ENCODE measurements at regions not wholly inside any gene's neighbourhood (a gene's known extent, or its start where the extent isn't known, plus 50 kb on each side); places are given as distances from the start of the nearest gene placed in this dataset.
A peak's percentile ranks its signal among the peaks of the same experiment; 100 is the strongest.

GRCh38 chr12:4137015-4137414 is 136.5 kb upstream of the CCND2 start:
- no peak for DNase-seq (ENCODE audit: low read depth in 4 of 4, low spot score in 3 of 4)

- peak in 1 of 4 donors; percentile 52 for DNase-seq (ENCODE audit: low read depth in 4 of 4, low spot score in 3 of 4)
Observed at GRCh38 chr12:4135919-4136605, 137.5 kb upstream of the CCND2 start.

- no peak for DNase-seq (ENCODE audit: low read depth in 4 of 4, low spot score in 3 of 4)
Observed at GRCh38 chr12:4134448-4135263, 138.9 kb upstream of the CCND2 start.

DNA sequence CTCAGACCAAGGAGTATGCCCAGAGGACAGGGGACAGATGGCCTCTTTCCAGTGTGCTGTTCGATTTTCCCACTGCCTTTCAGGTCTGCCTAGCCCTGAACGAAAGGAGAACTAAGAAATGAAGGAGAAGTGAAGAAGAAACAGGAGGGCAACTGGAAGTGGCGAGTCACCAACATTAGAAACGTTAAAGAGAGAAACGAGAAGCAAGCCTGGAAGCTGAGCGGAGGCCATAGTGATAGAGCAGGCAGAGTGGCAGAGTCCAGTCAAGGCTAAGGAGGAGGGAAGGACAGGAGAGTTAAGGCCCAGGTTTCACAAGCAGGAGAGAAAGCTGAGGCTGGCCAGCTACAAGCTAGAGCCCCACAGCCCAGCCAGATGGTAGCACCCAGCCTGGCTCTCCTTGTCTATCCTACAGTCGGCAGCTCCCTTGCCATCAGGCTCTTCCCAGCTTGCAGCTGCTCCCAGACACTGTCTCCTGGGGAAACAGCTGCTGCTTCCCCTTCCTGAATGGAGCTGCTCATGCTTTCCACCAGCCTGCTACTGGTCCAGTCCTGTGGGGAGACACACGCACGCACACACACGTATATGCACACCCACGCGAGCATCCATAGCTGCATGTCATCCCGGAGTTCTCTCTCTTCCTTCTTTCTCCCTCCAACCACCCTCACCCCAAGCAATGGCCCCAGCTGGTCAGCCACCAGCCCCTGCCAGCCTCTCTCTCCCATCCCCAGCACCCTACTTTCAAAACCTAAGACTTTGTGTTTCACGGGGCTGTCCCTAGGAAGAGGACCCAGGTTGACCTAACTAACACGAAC is 139.7 kb upstream of the CCND2 start:
- no peak for DNase-seq (ENCODE audit: low read depth in 4 of 4, low spot score in 3 of 4)

DNA sequence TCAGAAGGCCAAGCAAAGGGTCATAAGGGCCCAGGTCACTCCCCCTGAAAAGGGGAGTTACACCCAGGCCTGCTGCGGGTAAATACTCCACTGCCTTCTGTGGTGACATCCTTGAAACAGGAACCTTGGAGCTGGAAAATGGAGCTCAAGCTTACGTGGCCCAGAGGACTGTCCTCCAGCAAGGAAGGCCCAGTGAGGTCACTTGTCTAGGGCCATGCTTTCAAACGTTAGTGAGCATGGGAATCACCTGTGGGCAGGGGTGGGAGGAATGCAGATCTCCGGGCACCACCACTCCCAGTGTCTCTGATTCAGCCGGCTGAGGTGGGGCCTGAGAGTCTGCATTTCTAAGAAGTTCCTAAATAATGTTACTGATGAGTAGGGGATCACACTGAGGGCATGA is 140.5 kb upstream of the CCND2 start:
- no peak for DNase-seq (ENCODE audit: low read depth in 4 of 4, low spot score in 3 of 4)

- no peak for DNase-seq (ENCODE audit: low read depth in 4 of 4, low spot score in 3 of 4)
Observed at GRCh38 chr12:4121506-4122020, 152.0 kb upstream of the CCND2 start.

DNA sequence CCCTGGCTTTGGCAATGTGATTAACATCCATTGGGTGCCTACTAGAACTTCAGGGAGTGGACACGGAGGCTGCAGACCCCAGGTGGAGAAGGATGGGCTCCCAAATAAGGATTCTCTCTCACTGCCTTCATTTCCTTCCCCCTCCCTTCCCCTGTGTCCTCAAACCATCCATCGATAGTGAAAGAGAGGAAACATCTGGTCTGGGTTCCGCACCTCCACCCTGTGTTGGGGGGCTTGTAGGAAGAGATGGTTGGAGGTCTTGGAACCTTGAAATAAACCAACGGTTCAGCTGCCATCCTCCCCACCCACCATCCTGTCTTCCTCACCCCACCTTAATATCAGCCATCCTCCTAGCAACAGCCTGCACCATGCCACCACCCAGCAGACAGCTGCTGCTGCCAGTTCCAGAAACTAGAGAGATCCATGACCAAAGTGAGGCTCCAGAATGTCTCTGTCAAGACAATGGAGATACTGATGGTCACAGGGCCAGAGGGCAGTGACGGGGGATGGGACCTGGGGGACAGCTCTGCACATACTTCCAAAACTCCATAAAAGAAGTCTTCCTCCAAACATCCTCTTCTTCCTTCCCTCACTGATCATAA is 153.1 kb upstream of the CCND2 start:
- DNase-seq (ENCODE audit: low read depth in 4 of 4, low spot score in 3 of 4): no peak

GRCh38 chr12:4119157-4119761 is 154.3 kb upstream of the CCND2 start:
- no peak for DNase-seq (ENCODE audit: low read depth in 4 of 4, low spot score in 3 of 4)

- no peak for DNase-seq (ENCODE audit: low read depth in 4 of 4, low spot score in 3 of 4)
Observed at GRCh38 chr12:4118601-4119156, 154.9 kb upstream of the CCND2 start.

DNA sequence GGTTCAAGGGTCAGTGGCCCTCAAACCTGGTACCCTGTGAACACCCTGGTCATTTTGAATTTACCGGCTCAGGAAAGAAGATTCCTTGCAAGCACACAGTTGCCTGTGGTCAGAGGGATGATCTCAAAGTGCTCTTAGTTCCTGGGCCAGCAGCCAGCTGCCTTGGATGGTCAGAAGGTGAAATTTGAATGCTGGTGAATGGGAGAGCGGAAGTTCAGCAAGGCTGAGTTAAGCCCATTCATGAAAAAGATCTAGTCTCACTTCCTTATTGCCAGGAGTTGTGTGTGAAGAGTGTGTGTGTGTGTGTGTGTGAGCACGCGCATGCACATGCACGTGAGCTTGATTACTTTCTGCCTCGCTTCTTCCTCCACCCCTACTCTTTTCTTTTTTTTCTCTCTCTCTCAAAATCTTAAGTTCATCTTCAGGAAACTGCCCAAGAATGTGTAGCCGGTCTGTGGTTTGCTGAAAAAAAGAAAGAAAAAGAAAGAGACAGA is 155.5 kb upstream of the CCND2 start:
- DNase-seq (ENCODE audit: low read depth in 4 of 4, low spot score in 3 of 4): no peak

- DNase-seq (ENCODE audit: low read depth in 4 of 4, low spot score in 3 of 4): no peak
Observed at GRCh38 chr12:4117386-4118016, 156.1 kb upstream of the CCND2 start.

DNA sequence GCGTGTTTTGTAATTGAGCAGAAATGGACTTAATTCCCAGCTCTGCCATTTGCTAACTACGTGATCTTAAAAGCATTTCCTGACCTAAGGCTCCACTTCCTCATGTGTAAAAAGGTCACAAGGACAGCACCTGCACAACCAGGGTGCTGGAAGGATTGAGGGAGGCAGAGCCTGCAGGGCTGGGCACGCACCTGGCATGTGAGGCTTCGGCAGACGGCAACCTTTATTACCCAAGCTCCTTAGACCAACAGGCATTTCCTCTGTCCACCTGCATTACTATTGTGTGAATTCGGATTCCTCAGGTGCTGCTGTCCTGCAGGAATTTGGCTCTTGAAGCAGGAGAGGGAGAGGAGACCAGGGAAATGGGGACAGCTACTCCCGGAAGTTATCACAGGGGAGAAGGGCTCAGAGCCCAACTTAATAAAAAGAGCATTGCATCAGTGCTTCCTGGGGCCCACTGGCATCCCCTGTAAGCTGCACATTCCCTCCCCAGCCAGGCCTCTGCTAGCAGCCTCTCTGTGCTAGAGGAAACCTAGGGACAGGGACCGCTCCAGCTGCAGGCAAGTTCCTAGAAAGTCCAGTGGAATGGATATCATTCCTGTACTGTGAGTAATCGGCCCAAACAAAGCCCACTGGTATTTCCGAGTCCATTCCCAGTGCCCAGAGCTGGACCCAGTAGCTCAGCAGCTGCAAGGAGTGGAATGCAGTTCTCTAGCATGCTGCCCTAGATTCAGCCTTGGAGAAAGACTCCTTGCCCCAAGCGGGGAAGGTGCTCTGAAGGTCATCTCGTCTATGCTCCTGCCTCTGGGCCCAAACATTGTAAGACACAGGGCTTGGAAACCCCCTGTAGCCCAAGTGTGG is 157.1 kb upstream of the CCND2 start:
- DNase-seq (ENCODE audit: low read depth in 4 of 4, low spot score in 3 of 4): no peak

GRCh38 chr12:4115570-4115969 is 158.0 kb upstream of the CCND2 start:
- no peak for DNase-seq (ENCODE audit: low read depth in 4 of 4, low spot score in 3 of 4)

DNA sequence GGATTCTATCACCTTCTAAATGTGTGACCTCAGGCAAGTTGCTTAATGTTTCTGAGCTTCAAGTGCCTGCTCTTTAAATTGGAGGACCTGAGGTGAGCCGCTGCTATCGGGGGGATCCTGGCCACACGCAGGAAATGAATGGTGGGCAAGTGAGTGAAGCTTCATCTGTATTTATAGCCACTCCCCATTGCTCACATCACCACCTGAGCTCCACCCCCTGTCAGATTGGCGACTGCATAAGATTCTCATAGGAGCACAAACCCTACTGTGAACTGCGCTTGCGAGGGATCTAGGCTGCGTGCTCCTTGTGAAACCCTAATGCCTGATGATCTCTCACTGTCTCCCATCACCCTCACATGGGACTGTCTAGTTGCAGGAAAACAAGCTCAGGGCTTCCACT is 158.6 kb upstream of the CCND2 start:
- DNase-seq (ENCODE audit: low read depth in 4 of 4, low spot score in 3 of 4): no peak

DNA sequence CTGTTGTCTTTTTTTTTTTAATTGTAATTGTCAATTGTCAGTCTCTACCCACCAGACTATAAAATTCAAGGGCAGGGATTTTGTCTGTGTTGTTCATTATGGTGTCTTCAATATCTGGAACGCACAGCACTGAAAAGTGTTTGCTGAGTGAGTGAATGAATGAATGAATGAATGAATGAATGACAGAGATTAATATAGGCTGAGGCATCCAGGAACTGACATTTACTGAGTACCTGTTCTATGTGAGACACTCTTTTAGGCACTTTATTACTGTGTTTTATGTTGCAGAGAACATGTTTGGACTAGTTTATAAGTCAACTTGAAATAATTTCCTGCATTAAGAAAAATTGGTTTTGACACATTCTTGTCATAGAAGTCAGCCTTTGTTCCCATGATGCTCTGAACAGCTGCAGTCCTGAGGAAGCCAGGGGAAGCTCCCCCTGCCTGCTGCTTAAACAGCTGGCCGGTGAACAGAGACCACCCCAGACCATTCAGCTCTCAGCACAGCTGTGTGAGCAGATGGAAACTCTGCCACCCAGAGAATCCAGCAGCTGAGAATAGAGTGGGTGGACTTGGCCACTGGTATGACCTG is 160.7 kb upstream of the CCND2 start:
- no peak for DNase-seq (ENCODE audit: low read depth in 4 of 4, low spot score in 3 of 4)

DNA sequence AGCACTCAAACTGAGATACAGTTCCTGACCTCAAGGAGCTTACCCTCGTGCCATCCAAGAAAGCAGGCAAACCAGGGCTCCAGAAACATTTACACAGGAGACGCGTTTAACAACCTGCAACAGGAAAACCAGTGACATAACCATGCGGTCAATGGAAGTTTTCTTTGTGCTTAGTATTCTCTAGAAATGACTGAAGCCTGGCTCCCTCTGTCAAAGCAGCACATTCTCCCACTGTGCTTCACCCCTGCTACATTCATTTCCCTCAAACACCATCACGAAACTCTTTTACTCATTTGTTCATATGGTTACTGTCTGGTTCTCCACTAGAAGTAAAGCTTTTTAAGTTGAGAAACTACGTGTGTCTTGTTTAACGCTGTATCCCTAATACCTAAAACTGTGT is 161.3 kb upstream of the CCND2 start:
- DNase-seq (ENCODE audit: low read depth in 4 of 4, low spot score in 3 of 4): no peak

GRCh38 chr12:4111010-4111409 is 162.6 kb upstream of the CCND2 start:
- no peak for DNase-seq (ENCODE audit: low read depth in 4 of 4, low spot score in 3 of 4)

DNA sequence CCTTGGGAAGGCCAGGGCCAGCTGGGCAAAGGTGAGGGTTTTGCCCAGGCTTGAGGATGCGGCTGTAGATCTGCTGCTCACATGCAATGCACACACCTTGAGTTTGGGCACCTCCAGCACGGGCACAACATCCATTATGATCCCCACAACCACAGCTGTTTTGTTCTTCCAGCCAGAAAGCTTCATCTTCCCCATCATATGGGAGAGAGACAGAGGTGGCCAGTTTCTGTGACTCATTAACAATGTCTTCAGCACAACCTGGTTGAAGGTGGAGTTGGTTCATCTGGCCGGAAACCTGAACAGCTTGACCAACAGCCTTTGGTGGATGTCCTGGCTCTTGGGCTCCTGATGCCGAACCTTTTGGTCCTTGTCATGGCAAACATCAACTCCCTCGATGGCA is 163.7 kb upstream of the CCND2 start:
- DNase-seq (ENCODE audit: low read depth in 4 of 4, low spot score in 3 of 4): no peak

All from left renal pelvis (tissue), 4 donors.